IMR-90 (cell line): ENCODE measurements at regions not wholly inside any gene's neighbourhood (a gene's known extent, or its start where the extent isn't known, plus 50 kb on each side); places are given as distances from the start of the nearest gene placed in this dataset.
A peak's percentile ranks its signal among the peaks of the same experiment; 100 is the strongest.

Experiments used
- ATAC-seq: fragments of 200-7000 bp; cut with Tn5 transposase; 2 replicates; pipeline ENCODE4 v1.9.1; 2020; ENCODE audit warnings: low read depth, mild to moderate bottlenecking, moderate library complexity
- BruUV-seq: library from RNA; stranded (reverse); fragments of 400-500 nt; replicated peaks from 2 replicates; lab custom pipeline; 2021; lab: Mats Ljungman, UMichigan
- CTCF ChIA-PET: fragments of 300-600 bp; formaldehyde crosslinking; extraction: SDS; loops from one replicate; lab custom pipeline; 2021; ENCODE audit warnings: antibody characterized with exemption; lab: Yijun Ruan, JAX
- POLR2A ChIA-PET: fragments of 300-600 bp; sonication (Branson Sonifier 250); formaldehyde crosslinking; loops from one replicate; lab custom pipeline; 2022; ENCODE audit warnings: antibody characterized with exemption; ENCODE audit not compliant: unreplicated experiment; lab: Charles Lee
- DNase-seq: peaks from one replicate; pipeline ENCODE4 v3.0.0; 2013
- H2AFZ ChIP-seq: replicated peaks from 2 replicates; pipeline ENCODE3; 2013; ENCODE audit warnings: low read length, mild to moderate bottlenecking; ENCODE audit not compliant: poor library complexity
- H2AK5ac ChIP-seq: 2 replicates; pipeline ENCODE4 v1.6.1; 2013; ENCODE audit warnings: low read depth, low read length, inconsistent platforms
- H2AK9ac ChIP-seq: replicated peaks from 2 replicates; pipeline ENCODE3; 2013; ENCODE audit warnings: mild to moderate bottlenecking, low read depth, low read length, moderate library complexity; ENCODE audit not compliant: poor library complexity
- H2BK120ac ChIP-seq: 2 replicates; pipeline ENCODE4 v1.6.1; 2013; ENCODE audit warnings: low read depth, low read length, inconsistent platforms
- H2BK15ac ChIP-seq: 3 replicates; pipeline ENCODE4 v1.6.1; 2013; ENCODE audit warnings: low read depth, low read length, inconsistent platforms
- H2BK20ac ChIP-seq: 2 replicates; pipeline ENCODE4 v1.6.1; 2013; ENCODE audit warnings: low read depth, mild to moderate bottlenecking, inconsistent platforms, low read length, moderate library complexity
- H2BK5ac ChIP-seq: 2 replicates; pipeline ENCODE4 v1.6.1; 2013; ENCODE audit warnings: mild to moderate bottlenecking, low read depth, low read length, inconsistent platforms; ENCODE audit not compliant: poor library complexity, severe bottlenecking
- H3K14ac ChIP-seq: replicated peaks from 2 replicates; pipeline ENCODE4 v1.6.1; 2013; ENCODE audit warnings: low read depth, low read length, inconsistent platforms
- H3K18ac ChIP-seq: 2 replicates; pipeline ENCODE4 v1.6.1; 2013; ENCODE audit warnings: low read depth, low read length, control low read depth
- H3K23ac ChIP-seq: 2 replicates; pipeline ENCODE4 v1.6.1; 2013; ENCODE audit warnings: low read depth, low read length, inconsistent platforms
- H3K27ac ChIP-seq: 2 replicates; pipeline ENCODE4 v1.5.1; 2013; ENCODE audit warnings: mild to moderate bottlenecking, control low read depth, low read length; ENCODE audit not compliant: insufficient read depth
- H3K27me3 ChIP-seq: 2 replicates; pipeline ENCODE4 v1.6.1; 2013; ENCODE audit warnings: low read length; ENCODE audit not compliant: control insufficient read depth, insufficient read depth
- H3K36me3 ChIP-seq: 2 replicates; pipeline ENCODE4 v1.6.1; 2013; ENCODE audit warnings: low read length, mixed read lengths; ENCODE audit not compliant: control insufficient read depth, insufficient read depth
- H3K4ac ChIP-seq: 2 replicates; pipeline ENCODE4 v1.6.1; 2013; ENCODE audit warnings: low read depth, low read length, inconsistent platforms
- H3K4me1 ChIP-seq: 2 replicates; pipeline ENCODE4 v1.6.1; 2013; ENCODE audit warnings: low read length, mixed read lengths; ENCODE audit not compliant: control insufficient read depth, insufficient read depth
- H3K4me2 ChIP-seq: 2 replicates; pipeline ENCODE4 v1.6.1; 2013; ENCODE audit warnings: low read depth, mild to moderate bottlenecking, control low read depth, low read length, moderate library complexity
- H3K4me3 ChIP-seq: 2 replicates; pipeline ENCODE4 v1.5.1; 2013; ENCODE audit warnings: low read depth, mild to moderate bottlenecking, control low read depth, low read length, moderate library complexity; ENCODE audit not compliant: insufficient read depth
- H3K56ac ChIP-seq: 2 replicates; pipeline ENCODE4 v1.6.1; 2013; ENCODE audit warnings: low read length, inconsistent platforms; ENCODE audit not compliant: insufficient read depth; ENCODE audit errors: extremely low read depth
- H3K79me1 ChIP-seq, 2 experiments: 2 replicates each; pipeline ENCODE4 v1.6.1; 2013; ENCODE audit warnings: low read length in 2 of 2, inconsistent platforms in 1 of 2, low read depth in 1 of 2
- H3K9ac ChIP-seq: 2 replicates; pipeline ENCODE4 v1.6.1; 2013; ENCODE audit warnings: low read depth, low read length, control low read depth
- H3K9me1 ChIP-seq: 2 replicates; pipeline ENCODE4 v1.6.1; 2013; ENCODE audit warnings: low read length, inconsistent platforms; ENCODE audit not compliant: insufficient read depth
- H3K9me3 ChIP-seq: 2 replicates; pipeline ENCODE4 v1.6.1; 2013; ENCODE audit warnings: low read length; ENCODE audit not compliant: control insufficient read depth, insufficient read depth
- H4K20me1 ChIP-seq: 2 replicates; pipeline ENCODE4 v1.6.1; 2013; ENCODE audit warnings: low read length, inconsistent platforms; ENCODE audit not compliant: insufficient read depth
- H4K5ac ChIP-seq: 2 replicates; pipeline ENCODE4 v1.6.1; 2013; ENCODE audit warnings: mild to moderate bottlenecking, low read depth, low read length, control low read depth
- H4K8ac ChIP-seq, 2 experiments: 2 replicates each; pipeline ENCODE4 v1.6.1; 2013; ENCODE audit warnings: low read depth in 2 of 2, low read length in 2 of 2, control low read depth in 1 of 2, inconsistent platforms in 1 of 2
- H4K91ac ChIP-seq: 2 replicates; pipeline ENCODE4 v1.6.1; 2013; ENCODE audit warnings: low read depth, low read length, inconsistent platforms; ENCODE audit not compliant: insufficient read depth
- BHLHE40 ChIP-seq: fragments of 150-350 bp; IDR thresholded peaks from 2 replicates; pipeline ENCODE4 v1.6.1; 2016; ENCODE audit warnings: mild to moderate bottlenecking, low read depth, low read length
- CEBPB ChIP-seq: IDR thresholded peaks from 2 replicates; pipeline ENCODE4 v1.6.1; 2012; ENCODE audit warnings: low read depth, low read length, improper control_type of control experiment
- CHD1 ChIP-seq: IDR thresholded peaks from 2 replicates; pipeline ENCODE4 v1.6.1; 2012; ENCODE audit warnings: low read depth, low read length, improper control_type of control experiment
- FOS ChIP-seq: fragments of 150-350 bp; IDR thresholded peaks from 2 replicates; pipeline ENCODE4 v1.6.1; 2016; ENCODE audit warnings: low read depth, low read length
- MAFK ChIP-seq: IDR thresholded peaks from 2 replicates; pipeline ENCODE4 v1.6.1; 2012; ENCODE audit warnings: low read depth, low read length, improper control_type of control experiment
- MAZ ChIP-seq: IDR thresholded peaks from 2 replicates; pipeline ENCODE4 v1.6.1; 2012; ENCODE audit warnings: low read depth, mild to moderate bottlenecking, low read length, improper control_type of control experiment, moderate library complexity, borderline replicate concordance
- NFE2L2 ChIP-seq: fragments of 150-350 bp; IDR thresholded peaks from 2 replicates; pipeline ENCODE4 v1.6.1; 2016; ENCODE audit warnings: low read depth, mild to moderate bottlenecking, low read length
- POLR2A ChIP-seq: IDR thresholded peaks from 2 replicates; pipeline ENCODE4 v1.6.1; 2012; ENCODE audit warnings: mild to moderate bottlenecking, low read depth, low read length
- RAD21 ChIP-seq: IDR thresholded peaks from 2 replicates; pipeline ENCODE4 v1.6.1; 2012; ENCODE audit warnings: low read length, improper control_type of control experiment
- RCOR1 ChIP-seq: IDR thresholded peaks from 2 replicates; pipeline ENCODE4 v1.6.1; 2012; ENCODE audit warnings: mild to moderate bottlenecking, low read length, improper control_type of control experiment; ENCODE audit not compliant: insufficient replicate concordance
- RFX5 ChIP-seq: IDR thresholded peaks from 2 replicates; pipeline ENCODE4 v1.8.0; 2012; ENCODE audit warnings: low read depth, mild to moderate bottlenecking, low read length, moderate library complexity
- SMC3 ChIP-seq: fragments of 150-350 bp; IDR thresholded peaks from 2 replicates; pipeline ENCODE4 v1.6.1; 2016; ENCODE audit warnings: low read depth, mild to moderate bottlenecking, antibody characterized with exemption, low read length, moderate library complexity
- WGBS, 2 experiments: methylation state at CpG; one replicate each; pipeline versions ENCODE4 v1.1.5 to v1.1.7; 2013; ENCODE audit warnings: missing lambda C conversion rate in 2 of 2; ENCODE audit not compliant: insufficient read length in 1 of 2; ENCODE audit errors: extremely low coverage in 2 of 2; 5-methylcytosine and 5-hydroxymethylcytosine counted together
- dilution Hi-C: fragments of 300-500 bp; cut with HindIII; formaldehyde crosslinking; loops from one replicate; pipeline ENCODE4 v1.14.3; 2018; ENCODE audit warnings: low sequenced_read_pairs; ENCODE audit not compliant: unreplicated experiment
- in situ Hi-C: fragments of 300-500 bp; cut with MboI; formaldehyde crosslinking; loops from 3 replicates; pipeline ENCODE4 v1.14.3; 2019; ENCODE audit warnings: low sequenced_read_pairs, inconsistent platforms, mixed read lengths
- intact Hi-C: fragments of 100-400 bp; cut with micrococcal nuclease; formaldehyde crosslinking; loops from 2 replicates; pipeline ENCODE4 v1.10.0; 2022
- TF ChIP-seq, protein P1 (sequence below): fragments of 150-350 bp; IDR thresholded peaks from 2 replicates; pipeline ENCODE4 v1.6.1; 2017; ENCODE audit warnings: mild to moderate bottlenecking, antibody characterized with exemption, low read length, low read depth
- TF ChIP-seq, protein P2 (sequence below): conservative IDR thresholded peaks from 2 replicates; pipeline ENCODE4 v1.5.1; 2012; ENCODE audit warnings: mild to moderate bottlenecking, low read depth, low read length, improper control_type of control experiment
- TF ChIP-seq, protein P3 (sequence below): fragments of 150-350 bp; IDR thresholded peaks from 2 replicates; pipeline ENCODE4 v1.6.1; 2016; ENCODE audit warnings: low read depth, mild to moderate bottlenecking, low read length, moderate library complexity, borderline replicate concordance

DNA sequence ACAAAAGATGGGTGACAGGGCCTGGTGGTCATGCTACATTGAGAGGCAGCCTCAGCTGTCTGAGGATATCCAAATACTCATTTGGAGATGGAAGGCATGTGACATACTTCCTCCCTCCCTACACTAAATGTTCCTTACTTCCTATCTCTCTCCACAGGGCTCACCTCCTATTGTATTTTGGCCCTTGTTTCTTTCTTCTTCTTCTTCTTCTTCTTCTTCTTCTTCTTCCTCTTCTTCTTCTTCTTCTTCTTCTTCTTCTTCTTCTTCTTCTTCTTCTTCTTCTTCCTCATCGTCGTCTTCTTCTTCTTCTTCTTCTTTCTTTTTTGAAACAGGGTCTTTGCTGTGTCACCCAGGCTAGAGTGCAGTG, 71.8 kb upstream of the POMP start:
- POLR2A ChIA-PET = interaction anchor here (1.0 kb wide), 1 partner anchor 29 kb away, joined by 3 read pairs; no protein-coding TSS in a partner anchor
- peak overlapping the region; percentile 85; the same call in 2 of the 3 replicates for H2BK15ac ChIP-seq

More for the DNA sequence above, 71.8 kb upstream of the POMP start:
- peak overlapping the region; percentile 70 for H2AK5ac ChIP-seq
- TF ChIP-seq BHLHE40 (no peak), MAFK (no peak), CHD1 (no peak), FOS (no peak), CEBPB (no peak), NFE2L2 (no peak), RCOR1 (no peak), POLR2A (no peak), RFX5 (no peak), SMC3 (no peak), RAD21 (no peak), MAZ (no peak)
- TF ChIP-seq, protein P1, sequence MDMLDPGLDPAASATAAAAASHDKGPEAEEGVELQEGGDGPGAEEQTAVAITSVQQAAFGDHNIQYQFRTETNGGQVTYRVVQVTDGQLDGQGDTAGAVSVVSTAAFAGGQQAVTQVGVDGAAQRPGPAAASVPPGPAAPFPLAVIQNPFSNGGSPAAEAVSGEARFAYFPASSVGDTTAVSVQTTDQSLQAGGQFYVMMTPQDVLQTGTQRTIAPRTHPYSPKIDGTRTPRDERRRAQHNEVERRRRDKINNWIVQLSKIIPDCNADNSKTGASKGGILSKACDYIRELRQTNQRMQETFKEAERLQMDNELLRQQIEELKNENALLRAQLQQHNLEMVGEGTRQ = no peak
- TF ChIP-seq, protein P2, sequence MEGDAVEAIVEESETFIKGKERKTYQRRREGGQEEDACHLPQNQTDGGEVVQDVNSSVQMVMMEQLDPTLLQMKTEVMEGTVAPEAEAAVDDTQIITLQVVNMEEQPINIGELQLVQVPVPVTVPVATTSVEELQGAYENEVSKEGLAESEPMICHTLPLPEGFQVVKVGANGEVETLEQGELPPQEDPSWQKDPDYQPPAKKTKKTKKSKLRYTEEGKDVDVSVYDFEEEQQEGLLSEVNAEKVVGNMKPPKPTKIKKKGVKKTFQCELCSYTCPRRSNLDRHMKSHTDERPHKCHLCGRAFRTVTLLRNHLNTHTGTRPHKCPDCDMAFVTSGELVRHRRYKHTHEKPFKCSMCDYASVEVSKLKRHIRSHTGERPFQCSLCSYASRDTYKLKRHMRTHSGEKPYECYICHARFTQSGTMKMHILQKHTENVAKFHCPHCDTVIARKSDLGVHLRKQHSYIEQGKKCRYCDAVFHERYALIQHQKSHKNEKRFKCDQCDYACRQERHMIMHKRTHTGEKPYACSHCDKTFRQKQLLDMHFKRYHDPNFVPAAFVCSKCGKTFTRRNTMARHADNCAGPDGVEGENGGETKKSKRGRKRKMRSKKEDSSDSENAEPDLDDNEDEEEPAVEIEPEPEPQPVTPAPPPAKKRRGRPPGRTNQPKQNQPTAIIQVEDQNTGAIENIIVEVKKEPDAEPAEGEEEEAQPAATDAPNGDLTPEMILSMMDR = no peak
- TF ChIP-seq, protein P3, sequence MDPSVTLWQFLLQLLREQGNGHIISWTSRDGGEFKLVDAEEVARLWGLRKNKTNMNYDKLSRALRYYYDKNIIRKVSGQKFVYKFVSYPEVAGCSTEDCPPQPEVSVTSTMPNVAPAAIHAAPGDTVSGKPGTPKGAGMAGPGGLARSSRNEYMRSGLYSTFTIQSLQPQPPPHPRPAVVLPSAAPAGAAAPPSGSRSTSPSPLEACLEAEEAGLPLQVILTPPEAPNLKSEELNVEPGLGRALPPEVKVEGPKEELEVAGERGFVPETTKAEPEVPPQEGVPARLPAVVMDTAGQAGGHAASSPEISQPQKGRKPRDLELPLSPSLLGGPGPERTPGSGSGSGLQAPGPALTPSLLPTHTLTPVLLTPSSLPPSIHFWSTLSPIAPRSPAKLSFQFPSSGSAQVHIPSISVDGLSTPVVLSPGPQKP = no peak
- peak overlapping the region; percentile 80 for H2BK120ac ChIP-seq
- H3K14ac ChIP-seq = peak overlapping the region; percentile 17; the same call in 1 of the 2 replicates
- no peaks in the 10 kb centered on the region for H3K27me3 ChIP-seq
- DNase-seq = no peak
- no peak overlapping the region for H3K4me3 ChIP-seq
- peak overlapping the region; percentile 0; the same call in 1 of the 2 replicates for H2BK20ac ChIP-seq
- H3K27ac ChIP-seq = no peak overlapping the region
- no peak overlapping the region; a peak in 1 of 4 replicates for H4K8ac ChIP-seq
- no peak overlapping the region for H2AK9ac ChIP-seq
- in situ Hi-C loops = no loop called here
- H3K79me1 ChIP-seq = no peaks in the 10 kb centered on the region
- no peak overlapping the region for H3K18ac ChIP-seq
- H2AFZ ChIP-seq = peak overlapping the region; percentile 28
- intact Hi-C loops = no loop called here
- H2BK5ac ChIP-seq = no peak overlapping the region
- dilution Hi-C loops = no loop called here
- WGBS, 2 experiments = no CpG with 5 or more reads among the region's 2 CpGs
- H3K56ac ChIP-seq = no peak overlapping the region
- no TSS peak for BruUV-seq
- no peaks in the 10 kb centered on the region for H3K36me3 ChIP-seq
- peak overlapping the region; percentile 73 for H3K4ac ChIP-seq
- no peaks in the 10 kb centered on the region for H3K9me3 ChIP-seq
- H3K4me2 ChIP-seq = no peak overlapping the region
- no peak overlapping the region for H3K9ac ChIP-seq
- H3K9me1 ChIP-seq = peaks cover 7% of the 10 kb centered on the region
- no peaks in the 10 kb centered on the region for H4K20me1 ChIP-seq
- H3K4me1 ChIP-seq = peaks cover 17% of the 10 kb centered on the region
- H4K91ac ChIP-seq = peak overlapping the region; percentile 64; the same call in 1 of the 2 replicates
- CTCF ChIA-PET = no interaction called here
- H3K23ac ChIP-seq = peak overlapping the region; percentile 10; the same call in 1 of the 2 replicates
- H4K5ac ChIP-seq = no peak overlapping the region
- no peak for ATAC-seq
